CD8-positive, alpha-beta memory T cell (primary cell): ENCODE measurements at regions not wholly inside any gene's neighbourhood (a gene's known extent, or its start where the extent isn't known, plus 50 kb on each side); places are given as distances from the start of the nearest gene placed in this dataset.

Experiments used
- CTCF ChIA-PET: fragments of 350-600 bp; sonication (Branson Sonifier 250); formaldehyde crosslinking; loops from one replicate; lab custom pipeline; 2021; ENCODE audit warnings: antibody characterized with exemption; lab: Charles Lee
- POLR2A ChIA-PET: fragments of 350-600 bp; sonication (Branson Sonifier 250); formaldehyde crosslinking; loops from one replicate; lab custom pipeline; 2021; ENCODE audit warnings: antibody characterized with exemption; lab: Charles Lee
- DNase-seq, 5 donors: peaks; one replicate each; pipeline versions ENCODE4 v3.0.0 to v3.0.0-alpha.2; 2020 to 2022; ENCODE audit warnings: mixed read lengths in 1 of 5
- H3K27ac ChIP-seq: one replicate; pipeline ENCODE4 v1.7.0; 2013; ENCODE audit warnings: low read depth, mild to moderate bottlenecking, low read length, moderate library complexity
- H3K27me3 ChIP-seq: 2 replicates; pipeline ENCODE4 v1.7.0; 2013; ENCODE audit warnings: low read length, mild to moderate bottlenecking; ENCODE audit not compliant: insufficient read depth, poor library complexity, severe bottlenecking
- H3K36me3 ChIP-seq: 2 replicates; pipeline ENCODE4 v1.7.0; 2013; ENCODE audit warnings: mild to moderate bottlenecking, low read length, moderate library complexity; ENCODE audit not compliant: insufficient read depth
- H3K4me1 ChIP-seq: 2 replicates; pipeline ENCODE4 v1.7.0; 2013; ENCODE audit warnings: mild to moderate bottlenecking, low read length, moderate library complexity; ENCODE audit not compliant: insufficient read depth
- H3K4me3 ChIP-seq: 2 replicates; pipeline ENCODE4 v1.7.0; 2013; ENCODE audit warnings: mild to moderate bottlenecking, low read length
- H3K9me3 ChIP-seq: 2 replicates; pipeline ENCODE4 v1.7.0; 2013; ENCODE audit warnings: mild to moderate bottlenecking, low read length
- H3K27ac Mint-ChIP-seq, 8 donors: one replicate each; pipeline ENCODE4 v1.8.0; 2020 to 2021; ENCODE audit warnings: mixed read lengths in 8 of 8, mild to moderate bottlenecking in 6 of 8, inconsistent platforms in 3 of 8, moderate library complexity in 3 of 8
- H3K27me3 Mint-ChIP-seq, 2 donors: one replicate each; pipeline ENCODE4 v1.8.0; 2020 to 2021; ENCODE audit warnings: mixed read lengths in 2 of 2, mild to moderate bottlenecking in 1 of 2, moderate library complexity in 1 of 2
- H3K36me3 Mint-ChIP-seq, 3 donors: one replicate each; pipeline ENCODE4 v1.8.0; 2020 to 2021; ENCODE audit warnings: mixed read lengths in 3 of 3, inconsistent platforms in 1 of 3, mild to moderate bottlenecking in 1 of 3
- H3K4me1 Mint-ChIP-seq, 3 donors: one replicate each; pipeline ENCODE4 v1.8.0; 2020 to 2021; ENCODE audit warnings: mixed read lengths in 3 of 3, inconsistent platforms in 1 of 3, mild to moderate bottlenecking in 1 of 3
- H3K4me3 Mint-ChIP-seq, 7 donors: one replicate each; pipeline ENCODE4 v1.8.0; 2020 to 2021; ENCODE audit warnings: mixed read lengths in 7 of 7, mild to moderate bottlenecking in 6 of 7, moderate library complexity in 4 of 7, inconsistent platforms in 2 of 7
- H3K9me3 Mint-ChIP-seq, 5 donors: one replicate each; pipeline ENCODE4 v1.8.0; 2020 to 2022; ENCODE audit warnings: mixed read lengths in 5 of 5, mild to moderate bottlenecking in 3 of 5, moderate library complexity in 2 of 5, inconsistent platforms in 1 of 5

DNA sequence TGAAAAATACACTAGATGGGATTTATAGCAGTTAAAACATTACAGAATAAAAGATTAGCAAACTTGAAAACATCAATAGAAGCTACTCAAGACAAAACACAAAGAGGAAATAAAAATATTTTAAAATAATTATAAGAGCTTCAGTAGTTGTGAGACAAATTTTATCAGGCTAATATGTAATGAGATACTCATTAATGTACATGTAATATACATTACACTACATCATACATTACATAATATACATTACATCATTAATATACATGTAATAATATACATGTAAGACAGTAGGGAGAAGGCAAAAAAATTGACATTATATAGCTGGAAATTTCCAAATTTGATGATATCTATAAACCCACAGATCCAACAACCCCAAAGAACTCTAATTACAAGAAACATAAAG lies 249.4 kb upstream of the HMGA2 start:
- peaks cover 5 to 17% of the 10 kb centered on the region in 2 donors for H3K27me3 Mint-ChIP-seq

DNA sequence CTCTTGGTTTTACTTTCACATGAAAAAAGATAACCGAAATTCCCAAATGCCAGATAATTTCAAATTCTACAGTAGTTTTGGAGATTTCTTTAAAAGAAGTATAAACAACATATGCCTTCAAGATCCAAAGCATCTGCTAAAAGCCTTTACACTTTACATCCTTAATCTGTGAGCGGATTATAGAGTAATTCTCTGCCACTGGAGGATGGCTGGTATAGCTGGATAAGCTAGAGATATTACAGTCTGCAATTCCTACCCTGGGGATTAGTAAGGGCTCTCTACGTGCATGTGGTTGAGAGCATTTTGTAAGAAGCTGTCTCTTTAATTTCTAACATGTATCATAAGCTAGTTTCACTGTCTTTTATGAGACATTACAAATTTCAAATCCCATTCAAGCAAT lies 240.3 kb upstream of the HMGA2 start:
- H3K4me1 ChIP-seq = no peaks in the 10 kb centered on the region
- H3K9me3 ChIP-seq = no peaks in the 10 kb centered on the region
- H3K36me3 ChIP-seq = no peaks in the 10 kb centered on the region
- H3K27me3 Mint-ChIP-seq = no peaks in the 10 kb centered on the region
- H3K4me3 ChIP-seq = no peak overlapping the region
- H3K27ac Mint-ChIP-seq = no peak overlapping the region
- CTCF ChIA-PET = no interaction called here
- no peak overlapping the region for H3K27ac ChIP-seq
- DNase-seq = no peak
- peaks cover 0 to 7% (median 2%) of the 10 kb centered on the region in 5 donors for H3K9me3 Mint-ChIP-seq
- POLR2A ChIA-PET = no interaction called here
- H3K36me3 Mint-ChIP-seq = no peaks in the 10 kb centered on the region
- H3K27me3 ChIP-seq = no peaks in the 10 kb centered on the region
- no peak overlapping the region for H3K4me3 Mint-ChIP-seq
- no peaks in the 10 kb centered on the region for H3K4me1 Mint-ChIP-seq

More for the DNA sequence above, 249.4 kb upstream of the HMGA2 start:
- Histone ChIP-seq H3K4me1 (no peaks in the 10 kb centered on the region), H3K27me3 (no peaks in the 10 kb centered on the region), H3K9me3 (no peaks in the 10 kb centered on the region), H3K27ac (no peak overlapping the region), H3K4me3 (no peak overlapping the region), H3K36me3 (no peaks in the 10 kb centered on the region)
- DNase-seq = no peak
- H3K4me3 Mint-ChIP-seq = no peak overlapping the region
- peaks cover 9 to 23% (median 21%) of the 10 kb centered on the region in 5 donors for H3K9me3 Mint-ChIP-seq
- ChIA-PET CTCF (interaction anchor here (1.4 kb wide), 1 partner anchor 10 kb away, joined by 4 read pairs; no protein-coding TSS in a partner anchor), POLR2A (no interaction called here)
- no peak overlapping the region for H3K27ac Mint-ChIP-seq
- H3K4me1 Mint-ChIP-seq = no peaks in the 10 kb centered on the region
- no peaks in the 10 kb centered on the region for H3K36me3 Mint-ChIP-seq

DNA sequence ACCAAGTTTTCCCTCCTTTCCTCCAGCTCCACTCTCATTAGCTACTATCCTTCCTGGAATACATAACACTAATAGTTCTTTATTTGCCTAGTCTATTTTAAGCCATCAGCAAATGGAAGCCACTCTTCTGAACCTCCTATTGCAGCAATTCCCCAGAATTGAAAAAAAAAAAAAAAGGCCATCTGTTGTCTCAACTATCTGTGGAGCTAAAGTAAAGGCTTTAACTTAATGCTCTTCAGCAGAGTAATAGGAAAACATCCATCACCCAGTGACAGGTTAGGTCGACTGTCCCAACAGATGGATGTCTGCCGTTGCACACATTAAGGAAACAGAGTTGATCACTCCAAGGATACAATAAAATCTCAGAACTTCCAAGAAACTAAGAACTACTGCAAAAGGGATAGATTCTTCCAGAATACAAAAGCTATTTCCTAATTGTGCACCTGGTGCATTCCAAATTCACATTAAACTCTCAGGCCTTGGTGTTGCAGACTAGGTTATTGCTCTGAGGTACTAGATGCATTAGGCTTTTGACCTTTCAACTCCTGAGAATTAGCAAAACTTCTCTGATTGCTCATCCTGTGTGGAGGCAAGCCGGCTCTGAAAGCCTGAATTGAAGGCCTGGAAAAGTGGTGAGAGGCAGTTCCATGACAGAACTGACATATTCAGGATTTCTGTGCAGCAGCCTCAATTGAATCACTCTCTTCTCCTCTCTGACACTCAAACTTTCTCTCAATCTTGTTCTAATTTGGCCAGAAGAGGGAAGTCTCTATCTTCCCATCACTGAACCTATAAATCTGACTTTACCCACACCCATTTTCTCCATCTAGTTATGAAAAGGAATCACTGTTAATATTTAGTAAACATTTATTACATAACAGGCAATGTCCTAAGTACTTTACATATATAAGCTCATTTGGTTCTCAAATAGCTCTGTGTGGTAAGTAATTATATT lies 238.4 kb upstream of the HMGA2 start:
- CTCF ChIA-PET = no interaction called here
- POLR2A ChIA-PET = no interaction called here
- H3K4me3 ChIP-seq = no peak overlapping the region
- H3K9me3 ChIP-seq = no peaks in the 10 kb centered on the region
- Mint-ChIP-seq H3K36me3 (no peaks in the 10 kb centered on the region), H3K4me3 (no peak overlapping the region), H3K9me3 (peaks cover 0 to 7% (median 0%) of the 10 kb centered on the region in 5 donors), H3K4me1 (no peaks in the 10 kb centered on the region), H3K27ac (no peak overlapping the region), H3K27me3 (no peaks in the 10 kb centered on the region)
- DNase-seq = no peak
- H3K27ac ChIP-seq = no peak overlapping the region
- no peaks in the 10 kb centered on the region for H3K4me1 ChIP-seq
- H3K27me3 ChIP-seq = no peaks in the 10 kb centered on the region
- H3K36me3 ChIP-seq = no peaks in the 10 kb centered on the region

DNA sequence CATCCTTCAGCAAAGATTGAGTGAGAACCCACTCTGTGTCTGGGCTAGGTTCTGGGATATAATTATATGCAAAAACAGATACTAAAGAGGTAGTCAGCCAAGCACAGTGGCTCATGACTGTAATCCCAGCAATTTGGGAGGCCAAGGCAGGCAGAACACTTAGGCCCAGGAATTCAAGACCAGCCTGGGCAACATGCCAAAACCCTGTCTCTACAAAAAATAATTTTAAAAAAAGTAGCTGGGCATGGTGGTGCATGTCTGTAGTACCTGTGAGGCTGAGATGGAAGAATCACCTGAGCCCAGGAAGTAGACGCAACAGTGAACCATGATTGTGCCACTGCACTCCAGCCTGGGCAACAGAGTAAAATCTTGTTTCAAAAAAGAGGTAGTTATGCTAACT lies 237.5 kb upstream of the HMGA2 start:
- no peak for DNase-seq
- no peak overlapping the region for H3K27ac Mint-ChIP-seq
- no peaks in the 10 kb centered on the region for H3K27me3 Mint-ChIP-seq
- CTCF ChIA-PET = no interaction called here
- no peaks in the 10 kb centered on the region for H3K9me3 ChIP-seq
- H3K27me3 ChIP-seq = no peaks in the 10 kb centered on the region
- H3K4me3 ChIP-seq = no peak overlapping the region
- H3K4me3 Mint-ChIP-seq = no peak overlapping the region
- H3K4me1 ChIP-seq = no peaks in the 10 kb centered on the region
- H3K27ac ChIP-seq = no peak overlapping the region
- H3K36me3 ChIP-seq = no peaks in the 10 kb centered on the region
- no peaks in the 10 kb centered on the region for H3K36me3 Mint-ChIP-seq
- no peaks in the 10 kb centered on the region for H3K4me1 Mint-ChIP-seq
- POLR2A ChIA-PET = no interaction called here
- peaks cover 0 to 7% (median 0%) of the 10 kb centered on the region in 5 donors for H3K9me3 Mint-ChIP-seq

DNA sequence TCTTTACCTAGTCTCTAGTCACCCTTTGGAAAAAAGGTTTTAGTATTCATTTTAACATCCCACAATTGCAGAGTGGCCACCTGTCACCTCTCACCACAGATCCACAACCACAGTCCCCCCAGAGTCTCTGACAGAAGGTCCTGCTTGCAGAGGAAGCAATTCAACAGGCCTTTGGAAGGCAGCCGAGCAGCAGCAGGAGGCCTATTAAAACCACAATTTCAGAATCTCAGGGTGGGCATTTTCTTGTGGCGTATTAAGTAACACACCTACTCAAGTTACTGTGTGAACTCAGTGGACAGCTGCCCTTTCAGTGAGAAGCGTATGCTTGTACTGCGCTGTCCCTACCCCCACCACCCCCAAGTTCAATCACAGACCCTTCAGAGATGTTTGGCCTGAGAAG lies 234.0 kb upstream of the HMGA2 start:
- Mint-ChIP-seq H3K4me3 (no peak overlapping the region), H3K9me3 (peaks cover 0 to 2% (median 0%) of the 10 kb centered on the region in 5 donors), H3K27me3 (peaks cover 0 to 3% of the 10 kb centered on the region in 2 donors), H3K27ac (no peak overlapping the region), H3K36me3 (no peaks in the 10 kb centered on the region), H3K4me1 (no peaks in the 10 kb centered on the region)
- POLR2A ChIA-PET = no interaction called here
- DNase-seq = no peak
- H3K27ac ChIP-seq = no peak overlapping the region
- CTCF ChIA-PET = no interaction called here
- no peaks in the 10 kb centered on the region for H3K27me3 ChIP-seq
- H3K4me1 ChIP-seq = no peaks in the 10 kb centered on the region
- no peaks in the 10 kb centered on the region for H3K36me3 ChIP-seq
- H3K9me3 ChIP-seq = no peaks in the 10 kb centered on the region
- H3K4me3 ChIP-seq = no peak overlapping the region

DNA sequence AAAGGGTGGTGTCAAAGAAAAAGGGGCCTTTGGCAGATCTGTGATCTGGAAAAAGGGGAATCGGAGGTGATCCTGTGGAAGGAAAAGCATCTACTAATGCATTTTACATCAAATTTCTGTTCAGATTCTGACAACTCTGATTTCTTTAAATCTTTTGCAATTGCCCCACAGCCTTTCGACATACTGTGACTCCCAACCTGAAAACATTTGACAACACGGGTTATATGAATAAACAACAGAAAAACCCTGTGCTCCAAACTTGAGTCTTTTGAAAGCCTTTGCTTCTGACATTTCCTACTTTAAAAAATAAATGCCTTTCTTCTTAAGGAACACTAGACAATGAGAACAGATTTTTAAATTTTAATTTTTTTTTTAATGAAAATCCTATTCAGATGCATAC lies 231.9 kb upstream of the HMGA2 start:
- Mint-ChIP-seq H3K4me3 (no peak overlapping the region), H3K36me3 (no peaks in the 10 kb centered on the region), H3K27ac (no peak overlapping the region), H3K27me3 (peaks cover 0 to 3% of the 10 kb centered on the region in 2 donors), H3K9me3 (no peaks in the 10 kb centered on the region), H3K4me1 (no peaks in the 10 kb centered on the region)
- ChIA-PET CTCF (no interaction called here), POLR2A (no interaction called here)
- H3K36me3 ChIP-seq = no peaks in the 10 kb centered on the region
- H3K27ac ChIP-seq = no peak overlapping the region
- no peaks in the 10 kb centered on the region for H3K4me1 ChIP-seq
- no peak for DNase-seq
- H3K27me3 ChIP-seq = no peaks in the 10 kb centered on the region
- no peak overlapping the region for H3K4me3 ChIP-seq
- H3K9me3 ChIP-seq = no peaks in the 10 kb centered on the region

DNA sequence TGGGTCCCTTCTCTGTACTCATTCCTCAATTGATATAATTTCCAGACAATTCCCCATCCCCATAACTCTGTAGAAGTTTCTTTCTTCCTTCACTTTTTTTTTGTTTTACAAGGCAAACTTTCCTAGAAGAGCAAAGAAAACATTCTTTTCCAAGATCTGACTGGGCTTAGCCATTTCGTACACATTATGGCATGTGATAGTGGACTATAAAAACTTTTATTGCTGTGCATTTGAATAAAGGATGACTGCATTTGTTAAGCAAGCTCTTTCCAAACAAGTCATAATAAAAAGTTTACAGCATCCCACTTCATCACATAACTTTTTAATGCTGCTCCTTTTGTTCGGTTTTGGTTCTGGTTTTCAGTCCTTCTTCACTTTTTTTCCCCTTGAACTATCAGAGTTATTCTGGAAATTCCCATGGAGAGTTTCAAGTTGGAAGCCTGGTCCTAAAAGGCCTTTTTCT lies 231.0 kb upstream of the HMGA2 start:
- no peaks in the 10 kb centered on the region for H3K9me3 Mint-ChIP-seq
- POLR2A ChIA-PET = no interaction called here
- CTCF ChIA-PET = no interaction called here
- H3K4me1 Mint-ChIP-seq = no peaks in the 10 kb centered on the region
- H3K27ac ChIP-seq = no peak overlapping the region
- H3K36me3 ChIP-seq = no peaks in the 10 kb centered on the region
- H3K4me3 ChIP-seq = no peak overlapping the region
- H3K27me3 ChIP-seq = no peaks in the 10 kb centered on the region
- DNase-seq = no peak
- H3K36me3 Mint-ChIP-seq = no peaks in the 10 kb centered on the region
- no peak overlapping the region for H3K27ac Mint-ChIP-seq
- no peaks in the 10 kb centered on the region for H3K9me3 ChIP-seq
- H3K4me1 ChIP-seq = no peaks in the 10 kb centered on the region
- H3K27me3 Mint-ChIP-seq = peaks cover 0 to 3% of the 10 kb centered on the region in 2 donors
- H3K4me3 Mint-ChIP-seq = no peak overlapping the region

GRCh38 chr12:65594409-65594808 lies 229.9 kb upstream of the HMGA2 start:
- no peaks in the 10 kb centered on the region for H3K36me3 Mint-ChIP-seq
- no peak overlapping the region for H3K4me3 Mint-ChIP-seq
- DNase-seq = no peak
- ChIA-PET POLR2A (no interaction called here), CTCF (no interaction called here)
- H3K27me3 Mint-ChIP-seq = peaks cover 0 to 3% of the 10 kb centered on the region in 2 donors
- Histone ChIP-seq H3K36me3 (no peaks in the 10 kb centered on the region), H3K27me3 (no peaks in the 10 kb centered on the region), H3K4me3 (no peak overlapping the region), H3K4me1 (no peaks in the 10 kb centered on the region), H3K27ac (no peak overlapping the region), H3K9me3 (no peaks in the 10 kb centered on the region)
- H3K9me3 Mint-ChIP-seq = no peaks in the 10 kb centered on the region
- H3K27ac Mint-ChIP-seq = no peak overlapping the region
- H3K4me1 Mint-ChIP-seq = no peaks in the 10 kb centered on the region
